GM18511 (cell line): ENCODE measurements at regions not wholly inside any gene's neighbourhood (a gene's known extent, or its start where the extent isn't known, plus 50 kb on each side); places are given as distances from the start of the nearest gene placed in this dataset.

Source experiments
- ATAC-seq: cut with Tn5 transposase; IDR thresholded peaks from one replicate; pipeline ENCODE4 v1.9.1; 2021; ENCODE audit warnings: mild to moderate bottlenecking, moderate library complexity; ENCODE audit not compliant: unreplicated experiment

DNA sequence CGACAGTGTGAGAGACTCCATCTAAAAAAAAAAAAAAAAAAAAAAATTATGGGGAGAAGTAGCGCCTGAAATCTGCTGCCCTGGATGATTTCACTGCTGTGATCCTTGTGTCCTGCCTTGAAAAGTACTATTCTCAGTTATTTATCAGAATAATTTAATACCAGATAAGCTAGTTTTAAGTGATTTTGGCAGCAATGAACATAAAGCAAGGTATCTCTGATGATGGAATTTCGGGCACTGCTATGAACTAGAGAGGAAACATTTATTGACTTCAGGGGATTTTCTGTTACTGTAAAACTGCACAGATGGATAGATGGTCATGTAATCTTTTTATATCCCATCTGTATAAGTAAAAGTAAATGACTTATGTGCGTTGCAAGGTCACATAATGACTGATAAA, 619.1 kb upstream of the ANKRD30A start:
- no peak for ATAC-seq

DNA sequence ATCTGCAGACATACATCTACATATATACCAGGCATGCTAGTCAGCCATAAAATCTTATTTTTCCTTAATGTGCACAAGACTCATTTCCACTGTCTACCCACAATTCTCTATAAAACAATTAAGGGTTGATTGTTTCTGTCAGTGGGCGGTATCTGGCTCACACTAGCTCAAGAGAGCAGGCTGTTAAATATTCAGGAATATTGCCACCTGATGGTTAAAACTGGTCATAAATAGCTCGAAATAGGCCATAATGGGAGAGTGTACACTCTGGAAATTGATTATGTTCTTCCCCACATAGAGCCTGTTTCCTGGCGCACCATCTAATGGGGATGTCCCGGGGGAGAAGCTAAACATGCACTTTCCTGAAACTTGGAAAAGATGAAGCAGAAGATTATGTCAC, 620.6 kb upstream of the ANKRD30A start:
- no peak for ATAC-seq

DNA sequence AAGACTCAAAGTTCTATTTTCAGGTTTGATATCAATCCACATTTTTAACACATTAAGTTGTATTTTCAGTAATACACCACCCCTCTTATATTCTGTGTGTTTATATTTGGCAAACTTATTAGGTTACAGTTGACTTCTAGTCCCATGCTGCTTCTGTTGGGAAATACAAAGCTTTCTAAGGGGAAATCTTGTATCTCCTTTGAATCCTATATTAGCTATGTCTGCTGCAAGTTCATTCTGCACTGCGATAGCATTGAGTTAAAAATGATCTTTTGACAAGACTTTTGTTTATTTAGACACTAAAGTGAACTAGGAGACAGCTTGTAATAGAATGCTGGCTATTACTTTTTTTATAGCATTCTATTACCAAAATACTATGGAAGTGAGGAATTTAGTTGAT, 625.1 kb upstream of the ANKRD30A start:
- ATAC-seq, result no peak

DNA sequence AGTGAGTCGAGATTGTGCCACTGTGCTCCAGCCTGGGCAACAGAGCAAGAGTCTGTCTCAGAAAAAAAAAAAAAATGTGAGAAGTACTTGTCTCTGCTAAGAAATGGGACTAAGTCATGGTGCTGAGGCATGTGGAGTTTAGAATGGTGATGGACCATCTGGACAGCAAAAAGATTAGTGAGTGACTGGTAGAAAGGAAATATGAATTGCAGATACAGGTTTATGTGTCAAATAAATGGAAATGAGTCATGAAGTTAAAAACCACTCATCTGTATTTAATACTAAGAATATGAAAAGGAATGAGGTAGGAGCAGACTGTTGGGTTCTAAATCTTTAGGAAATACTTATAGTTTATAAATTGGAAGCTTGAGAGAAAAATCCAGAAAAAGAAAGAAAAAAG, 625.7 kb upstream of the ANKRD30A start:
- no peak for ATAC-seq

DNA sequence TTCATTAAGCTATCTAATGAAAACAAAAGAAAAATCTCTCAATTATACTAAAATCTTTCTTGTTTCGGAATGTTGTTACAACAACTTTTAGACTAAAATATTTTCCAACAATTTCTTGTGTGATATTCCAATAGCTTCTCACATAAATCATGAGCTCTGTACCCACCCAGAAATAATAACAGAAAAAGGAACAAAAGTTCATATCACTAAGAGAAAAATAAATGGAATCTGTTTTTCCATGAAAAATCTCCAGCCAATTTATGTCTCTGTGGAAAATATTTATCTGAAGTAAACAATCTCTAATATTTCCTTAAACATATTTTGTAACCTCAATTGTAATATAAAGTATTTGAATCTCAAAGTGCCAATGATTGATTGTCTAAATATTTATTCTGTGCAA, 628.6 kb upstream of the ANKRD30A start:
- ATAC-seq, result no peak

DNA sequence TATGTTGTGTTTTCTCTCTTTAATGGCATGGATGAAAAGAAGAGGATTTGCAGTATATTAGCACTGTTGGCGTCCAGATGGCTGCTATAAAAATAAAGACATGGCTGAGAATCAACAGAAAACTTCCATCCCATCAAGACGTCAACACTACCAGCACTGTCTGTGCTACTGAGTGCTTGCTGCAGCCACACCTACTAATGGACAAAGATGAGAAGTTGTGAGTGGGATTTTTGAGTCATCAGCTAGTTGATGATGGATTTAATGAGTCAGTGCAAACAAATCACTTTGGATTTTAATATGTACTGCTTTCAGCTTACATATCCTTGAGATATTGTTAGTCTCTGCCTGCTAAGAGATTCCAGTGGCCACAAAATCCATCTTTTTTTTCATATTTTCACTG, 631.0 kb upstream of the ANKRD30A start:
- no peak for ATAC-seq

DNA sequence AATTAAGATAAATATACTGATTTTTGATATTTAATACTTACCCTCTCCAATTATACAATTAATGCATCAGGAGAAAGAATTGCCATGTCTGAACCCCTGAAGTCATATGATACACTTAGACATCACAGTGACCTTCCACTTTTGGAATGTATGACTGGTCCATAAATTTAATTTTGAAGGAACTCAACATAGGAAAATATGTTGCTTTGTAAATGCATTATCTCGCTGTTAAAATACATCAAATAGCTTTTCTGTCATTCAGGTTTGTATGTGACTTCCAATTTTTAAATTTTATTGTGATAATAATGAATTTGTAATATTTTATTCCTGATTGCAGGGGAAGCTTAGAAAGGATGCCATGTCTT, 631.9 kb upstream of the ANKRD30A start:
- no peak for ATAC-seq

DNA sequence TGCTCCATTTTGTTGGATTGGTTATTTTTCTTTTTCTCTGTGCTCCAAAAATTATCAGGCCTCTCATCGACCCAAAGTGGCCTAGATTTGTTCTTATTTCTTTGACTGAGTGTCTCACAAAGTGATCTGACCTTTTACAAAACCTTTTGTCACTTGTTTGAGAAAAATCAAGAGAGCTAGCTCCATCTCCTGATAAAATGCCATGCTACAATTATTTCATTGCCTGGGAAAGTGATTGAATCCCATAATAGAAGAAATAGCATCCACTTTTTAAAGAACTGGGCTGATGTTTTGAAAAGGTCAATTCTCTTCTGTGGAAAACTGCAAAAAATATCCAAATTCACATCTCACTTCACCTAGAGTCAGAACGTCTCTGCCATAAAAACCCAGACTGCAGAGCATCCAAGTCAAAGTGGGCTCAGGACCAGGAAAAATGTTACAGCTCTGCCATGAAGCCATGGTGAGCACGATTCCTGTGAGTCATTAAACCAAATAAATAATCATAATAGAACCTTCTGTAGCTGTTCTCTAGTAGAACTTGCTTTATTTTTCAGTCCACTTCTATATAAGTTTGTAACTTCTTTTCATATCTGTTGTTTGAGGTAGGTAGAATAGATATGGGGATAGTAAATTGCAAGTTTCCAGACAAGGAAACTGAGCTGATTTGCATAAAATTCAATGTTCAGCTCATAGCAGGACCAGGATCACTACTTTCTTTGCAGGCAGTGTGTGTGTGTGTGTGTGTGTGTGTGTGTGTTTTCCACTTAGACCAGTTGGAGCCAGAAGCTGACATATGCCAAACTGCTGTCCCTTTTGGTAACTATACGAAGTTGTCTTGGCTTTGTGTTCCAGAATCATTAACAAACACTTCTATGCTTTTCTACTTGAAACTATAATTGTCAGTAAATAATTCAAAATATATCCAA, 632.5 kb upstream of the ANKRD30A start:
- no peak for ATAC-seq

DNA sequence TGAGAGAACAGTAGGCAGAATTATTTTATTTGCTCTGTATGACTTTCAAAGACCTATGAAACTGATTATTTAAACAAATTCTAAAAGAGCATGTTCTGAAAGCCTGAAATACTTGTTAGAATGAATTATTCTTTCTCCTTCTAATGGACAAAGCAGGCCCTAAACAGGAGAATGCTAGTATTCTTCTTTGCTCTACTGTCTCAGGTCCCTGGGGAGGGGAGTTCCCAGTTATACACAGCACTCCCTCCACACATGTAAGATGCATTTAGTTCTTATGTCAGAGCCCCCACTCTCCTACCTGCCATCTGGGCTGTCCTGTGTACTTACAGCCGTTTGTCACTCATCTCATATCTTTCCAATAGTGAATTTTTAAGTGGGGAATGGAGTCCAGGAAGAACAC, 633.5 kb upstream of the ANKRD30A start:
- no peak for ATAC-seq

DNA sequence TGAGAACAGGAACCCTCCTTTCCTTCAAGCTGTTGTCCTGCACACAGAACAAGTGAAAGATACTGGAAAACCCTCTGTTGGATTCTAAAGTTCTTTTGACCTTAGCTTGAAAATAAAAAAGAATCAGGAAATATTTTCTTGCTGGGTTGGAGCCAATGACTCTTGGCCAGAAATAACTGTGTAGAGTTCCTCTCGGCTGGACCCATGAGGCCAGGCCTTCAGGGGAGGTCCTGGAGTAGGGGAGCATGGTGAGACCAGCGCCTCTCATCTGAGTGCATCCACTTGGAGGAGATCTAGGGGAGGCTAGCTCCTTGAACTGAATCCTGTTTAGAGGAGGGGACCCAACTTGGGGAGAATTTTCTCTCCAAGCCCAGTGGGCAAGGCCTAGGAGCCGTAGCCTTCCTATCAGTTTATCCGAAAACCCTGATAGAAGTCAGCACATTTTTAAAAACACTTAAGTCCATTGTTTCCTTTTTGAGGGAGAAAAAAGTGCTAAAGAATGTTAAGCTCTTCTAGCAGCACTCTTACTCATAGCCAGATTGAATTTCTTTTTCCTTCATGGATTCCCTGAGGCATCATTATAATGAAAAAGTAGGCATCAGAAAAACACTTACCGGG, 635.7 kb upstream of the ANKRD30A start:
- no peak for ATAC-seq

DNA sequence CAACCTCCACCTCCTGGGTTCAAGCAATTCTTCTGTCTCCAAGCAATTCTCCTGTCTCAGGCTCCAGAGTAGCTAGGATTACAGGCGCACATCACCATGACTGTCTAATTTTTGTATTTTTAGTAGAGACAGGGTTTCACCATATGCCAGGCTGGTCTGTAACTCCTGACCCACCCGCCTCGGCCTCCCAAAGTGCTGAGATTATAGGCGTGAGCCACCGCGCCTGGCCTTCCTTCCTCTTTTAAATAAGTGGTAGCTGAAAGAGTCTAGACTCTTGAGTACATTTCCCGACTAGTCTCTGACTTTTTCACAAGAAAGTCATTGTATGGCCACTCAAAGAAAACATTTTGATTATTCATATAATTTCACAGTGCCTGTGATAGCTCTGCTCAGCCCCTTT, 636.2 kb upstream of the ANKRD30A start:
- no peak for ATAC-seq

DNA sequence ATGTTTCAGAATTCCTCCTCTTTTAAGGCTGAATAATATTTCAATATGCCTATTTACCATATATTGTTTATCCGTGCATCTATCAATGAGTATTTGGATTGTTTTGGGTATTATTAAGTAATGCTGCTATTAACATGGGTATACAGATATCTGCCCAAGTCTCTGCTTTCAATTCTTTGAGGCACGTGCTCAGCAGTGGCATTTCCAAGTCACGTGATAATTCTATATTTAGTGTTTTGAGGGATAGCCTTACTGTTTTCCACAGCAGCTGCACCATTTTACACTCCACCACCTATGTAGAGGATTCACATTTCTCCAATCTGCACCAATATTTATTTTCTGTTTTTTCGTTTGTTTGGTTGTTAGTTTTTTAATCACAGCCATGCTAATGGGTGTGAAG, 636.8 kb upstream of the ANKRD30A start:
- ATAC-seq, result no peak

DNA sequence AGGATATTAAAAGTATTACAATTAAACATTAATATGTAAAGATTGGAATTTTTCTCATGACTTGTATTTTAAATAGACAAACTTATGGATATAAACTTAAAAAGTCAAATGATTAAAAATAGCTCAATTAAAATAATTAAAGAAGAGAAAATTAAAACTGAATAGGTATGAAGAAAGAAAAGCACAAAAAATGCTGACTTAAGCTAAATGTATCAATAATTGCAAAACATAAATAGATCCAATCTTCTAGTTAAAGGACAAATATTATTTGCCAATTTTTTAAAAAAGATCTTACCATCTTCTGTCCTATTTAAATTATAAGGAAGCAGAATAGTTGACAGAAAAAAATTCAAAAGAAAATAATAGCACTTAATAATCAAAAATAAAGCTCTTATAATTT, 646.3 kb upstream of the ANKRD30A start:
- ATAC-seq, result no peak

DNA sequence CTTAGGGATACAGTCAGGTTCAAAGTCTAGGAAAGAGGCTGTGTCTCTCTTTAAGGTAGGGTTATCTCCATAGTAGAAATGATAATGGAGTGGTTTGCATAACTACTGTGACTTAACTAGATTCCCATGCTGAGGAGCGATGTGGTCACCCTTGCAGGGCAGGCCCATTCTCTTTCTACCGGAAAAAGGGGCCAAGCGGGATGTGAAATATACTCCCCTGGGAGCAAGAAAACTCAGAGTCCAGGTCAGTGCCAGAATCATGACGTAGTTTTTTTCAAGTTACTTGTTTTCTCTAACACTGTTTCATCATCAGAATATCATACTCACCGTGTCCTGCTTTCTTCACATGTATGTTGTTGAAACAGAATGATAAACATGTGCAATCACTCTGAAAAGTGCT, 649.0 kb upstream of the ANKRD30A start:
- no peak for ATAC-seq

DNA sequence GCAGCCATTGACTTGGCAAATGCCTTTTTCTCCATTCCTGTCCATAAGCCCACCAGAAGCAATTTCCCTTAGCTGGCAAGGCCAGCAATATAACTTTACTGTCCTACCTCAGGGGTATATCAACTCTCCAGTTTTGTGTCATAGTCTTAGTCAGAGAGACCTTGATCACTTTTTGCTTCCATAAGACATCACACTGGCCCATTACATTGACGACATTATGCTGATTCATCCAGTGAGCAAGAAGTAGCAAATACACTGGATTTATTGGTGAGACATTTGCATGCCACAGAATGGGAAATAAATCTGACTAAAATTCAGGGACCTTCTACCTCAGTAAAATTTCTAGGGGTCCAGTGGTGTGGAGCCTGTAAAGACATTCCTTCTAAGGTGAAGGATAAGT, 649.7 kb upstream of the ANKRD30A start:
- no peak for ATAC-seq

DNA sequence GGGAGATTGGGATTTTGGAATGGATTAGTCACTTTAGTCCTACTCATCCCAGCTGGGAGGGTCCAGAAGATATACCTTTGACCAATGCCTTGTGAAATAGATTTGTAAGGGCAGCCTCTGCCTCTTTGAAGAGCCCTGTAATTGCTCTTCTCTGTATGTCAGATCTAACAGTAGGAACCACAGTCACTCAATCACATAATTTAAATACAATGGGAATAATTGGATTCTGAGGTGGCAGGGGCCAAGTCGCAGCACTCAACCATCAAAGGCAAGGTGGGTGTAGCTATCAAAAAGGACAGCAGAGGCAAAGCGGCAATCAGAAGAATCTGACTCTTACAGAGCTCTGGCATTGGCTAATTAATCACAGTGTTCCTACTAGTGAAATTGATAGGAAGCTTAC, 650.9 kb upstream of the ANKRD30A start:
- no peak for ATAC-seq

DNA sequence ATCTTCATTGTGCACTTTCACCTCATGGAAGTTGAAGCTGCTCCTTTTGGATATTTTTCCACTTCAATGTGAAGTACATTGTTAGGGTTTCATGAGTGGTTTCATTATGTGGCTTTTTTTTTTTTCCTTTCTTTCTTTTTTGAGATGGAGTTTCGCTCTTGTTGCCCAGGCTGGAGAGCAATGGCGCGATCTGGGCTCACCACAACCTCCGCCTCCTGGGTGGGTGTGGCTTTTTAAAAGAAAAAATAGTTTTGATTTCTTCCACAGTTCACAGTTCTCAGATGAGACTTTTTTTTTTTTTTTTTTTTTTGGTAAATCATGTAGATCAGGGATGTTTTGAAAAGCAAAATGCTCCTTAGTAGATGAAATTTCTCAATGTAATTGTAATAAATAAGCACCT, 652.3 kb upstream of the ANKRD30A start:
- ATAC-seq, result no peak

DNA sequence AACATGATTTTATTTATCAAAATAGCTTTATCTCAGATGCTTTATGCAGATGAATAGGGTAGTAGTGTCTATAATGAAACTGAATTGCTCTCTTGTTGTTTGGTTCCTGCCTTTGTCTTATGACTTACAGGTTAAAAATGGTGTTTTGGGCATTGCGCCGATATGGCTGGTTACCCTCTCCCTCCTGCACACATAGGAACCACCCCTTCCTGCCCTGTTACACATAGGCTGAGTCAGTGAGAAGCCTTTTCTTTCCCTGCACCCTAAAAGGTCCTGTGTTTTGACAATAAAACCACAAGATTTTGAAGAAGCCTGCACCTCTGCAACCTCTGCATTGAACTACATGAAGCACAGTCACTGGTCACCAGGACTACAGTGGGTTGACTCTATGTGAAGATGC, 655.8 kb upstream of the ANKRD30A start:
- ATAC-seq, result no peak

DNA sequence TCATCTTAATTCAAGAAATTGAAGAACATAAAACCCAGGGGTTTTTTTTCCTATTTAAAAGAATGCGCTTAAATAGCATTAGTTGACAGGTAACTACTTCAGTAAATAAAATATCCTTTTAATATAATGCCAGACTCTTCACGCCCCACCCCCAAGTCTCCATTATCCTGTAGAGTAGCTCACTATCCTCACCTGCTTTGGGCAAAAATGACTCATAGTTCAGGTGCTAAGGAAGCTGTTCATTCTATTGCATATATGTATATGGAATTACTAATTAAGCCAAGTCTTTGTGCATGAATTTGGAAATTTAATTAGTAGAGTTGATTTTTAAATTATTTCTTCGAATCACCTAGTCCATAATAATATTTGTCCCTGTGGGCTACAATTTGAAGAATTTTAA, 656.8 kb upstream of the ANKRD30A start:
- ATAC-seq, result no peak

DNA sequence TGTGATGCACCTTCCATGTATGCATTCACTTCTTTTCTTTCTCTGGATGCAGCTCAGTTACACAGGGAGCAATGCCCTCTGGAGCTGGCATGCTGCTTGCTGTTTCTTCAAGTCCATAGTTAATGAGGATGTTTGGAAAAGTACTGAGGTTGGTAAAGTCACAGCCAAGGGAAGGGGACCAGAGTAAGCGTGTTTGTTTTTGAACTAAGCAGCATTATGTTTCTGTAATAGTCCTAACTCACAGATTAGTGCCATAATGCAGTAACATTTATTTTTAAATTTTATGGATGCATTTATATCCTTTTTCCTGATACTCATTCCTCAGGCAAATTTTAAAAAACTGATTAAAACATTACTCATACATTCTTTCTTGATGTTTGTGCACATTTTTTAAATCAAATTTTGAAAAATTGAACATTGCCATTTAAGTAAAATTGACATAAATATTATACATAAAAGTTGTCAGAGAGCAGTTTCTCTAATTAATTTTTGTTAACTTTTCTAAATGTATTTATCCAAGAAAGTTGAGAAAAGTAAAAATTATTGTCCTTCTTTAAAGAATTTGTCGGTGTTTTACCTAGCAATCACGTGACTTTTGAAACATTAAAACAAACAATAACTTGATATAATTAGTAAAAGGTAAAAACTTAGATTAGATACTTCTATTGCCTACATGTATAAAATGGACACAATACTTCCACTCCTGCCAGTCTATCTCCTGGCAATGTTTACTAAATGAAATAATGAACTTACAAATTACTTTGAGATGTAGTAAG, 659.6 kb upstream of the ANKRD30A start:
- ATAC-seq, result no peak

DNA sequence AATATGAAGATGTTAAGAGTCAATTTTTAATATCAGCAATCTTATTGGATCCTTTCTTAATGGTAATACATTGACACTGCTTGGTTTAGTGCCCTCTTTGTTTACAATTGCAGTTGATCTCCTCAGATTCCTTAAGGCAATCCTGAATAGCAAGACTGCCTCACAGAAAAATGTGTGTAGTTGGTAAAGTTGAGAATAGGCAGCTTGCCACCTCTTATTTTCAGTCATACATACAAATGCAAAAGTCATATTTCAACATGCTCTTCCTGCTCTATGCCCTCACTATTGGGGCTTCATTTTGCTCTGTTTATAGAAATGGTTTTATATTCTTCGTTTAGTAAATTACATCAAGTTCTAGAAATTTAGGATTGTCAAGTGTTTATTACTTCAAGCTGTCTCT, 661.1 kb upstream of the ANKRD30A start:
- ATAC-seq, result no peak

DNA sequence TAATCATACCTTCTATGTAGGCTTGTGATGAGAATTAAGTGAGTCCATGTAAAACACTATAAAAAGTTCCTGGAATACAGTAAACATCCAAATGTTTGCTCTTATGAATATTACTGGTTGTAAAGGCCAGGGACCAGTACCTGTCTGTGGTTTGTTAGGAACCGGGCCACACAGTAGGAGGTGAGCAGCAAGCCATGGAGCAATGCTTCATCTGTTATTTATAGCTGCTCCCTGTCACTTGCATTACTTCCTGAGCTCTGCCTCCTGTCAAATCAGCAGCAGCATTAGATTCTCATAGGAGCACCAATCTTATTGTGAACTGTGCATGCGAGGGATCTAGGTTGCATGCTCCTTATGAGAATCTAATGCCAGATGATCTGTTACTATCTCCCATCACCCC, 662.0 kb upstream of the ANKRD30A start:
- no peak for ATAC-seq
